HG03521 (cell line): ENCODE measurements at regions not wholly inside any gene's neighbourhood (a gene's known extent, or its start where the extent isn't known, plus 50 kb on each side); places are given as distances from the start of the nearest gene placed in this dataset.
"Not testable (repeated sequence)": the region's sequence is repeated elsewhere in the genome, so short reads cannot be mapped to it uniquely, and the experiment has no call there.

ENCODE experiments used
- ATAC-seq: cut with Tn5 transposase; IDR thresholded peaks from one replicate; pipeline ENCODE4 v1.9.1; 2021; ENCODE audit warnings: mild to moderate bottlenecking, moderate library complexity; ENCODE audit not compliant: unreplicated experiment

- no peak for ATAC-seq
Observed at GRCh38 chr5:155114655-155115054, 101.1 kb downstream of the KIF4B start.

GRCh38 chr5:155116456-155117251, 103.1 kb downstream of the KIF4B start:
- ATAC-seq, result no peak

GRCh38 chr5:155125551-155126095, 112.1 kb downstream of the KIF4B start:
- ATAC-seq, result no peak

- no peak for ATAC-seq
Observed at GRCh38 chr5:155126573-155126972, 113.0 kb downstream of the KIF4B start.

GRCh38 chr5:155127552-155127951, 114.0 kb downstream of the KIF4B start:
- ATAC-seq, result no peak

- ATAC-seq, result no peak
Observed at GRCh38 chr5:155128786-155129512, 115.4 kb downstream of the KIF4B start.

- no peak for ATAC-seq
Observed at GRCh38 chr5:155129513-155129880, 115.9 kb downstream of the KIF4B start.

GRCh38 chr5:155134130-155134529, 120.6 kb downstream of the KIF4B start:
- no peak for ATAC-seq

- ATAC-seq, result no peak
Observed at GRCh38 chr5:155136216-155136850, 122.8 kb downstream of the KIF4B start.

- no peak for ATAC-seq
Observed at GRCh38 chr5:155137683-155138082, 124.1 kb downstream of the KIF4B start.

GRCh38 chr5:155140646-155141045, 127.1 kb downstream of the KIF4B start:
- no peak for ATAC-seq

- no peak for ATAC-seq
Observed at GRCh38 chr5:155144956-155145355, 131.4 kb downstream of the KIF4B start.

- no peak for ATAC-seq
Observed at GRCh38 chr5:155147222-155147621, 133.7 kb downstream of the KIF4B start.

GRCh38 chr5:155148694-155149093, 135.1 kb downstream of the KIF4B start:
- no peak for ATAC-seq

GRCh38 chr5:155150012-155150411, 136.5 kb downstream of the KIF4B start:
- no peak for ATAC-seq

GRCh38 chr5:155154973-155155372, 141.4 kb downstream of the KIF4B start:
- no peak for ATAC-seq

GRCh38 chr5:155163084-155163483, 149.5 kb downstream of the KIF4B start:
- not testable (repeated sequence) for ATAC-seq

- no peak for ATAC-seq
Observed at GRCh38 chr5:155167736-155168135, 154.2 kb downstream of the KIF4B start.

- no peak for ATAC-seq
Observed at GRCh38 chr5:155181542-155181941, 168.0 kb downstream of the KIF4B start.

- no peak for ATAC-seq
Observed at GRCh38 chr5:155189476-155189875, 175.9 kb downstream of the KIF4B start.

- no peak for ATAC-seq
Observed at GRCh38 chr5:155189981-155190380, 176.4 kb downstream of the KIF4B start.

- no peak for ATAC-seq
Observed at GRCh38 chr5:155193029-155193428, 179.5 kb downstream of the KIF4B start.
